Fibroblast of lung (primary cell): ENCODE measurements at regions not wholly inside any gene's neighbourhood (a gene's known extent, or its start where the extent isn't known, plus 50 kb on each side); places are given as distances from the start of the nearest gene placed in this dataset.
A peak's percentile ranks its signal among the peaks of the same experiment; 100 is the strongest.
"Not testable (repeated sequence)": the region's sequence is repeated elsewhere in the genome, so short reads cannot be mapped to it uniquely, and the experiment has no call there.

Experiments used
- DNase-seq, 2 donors: peaks; one replicate each; pipeline versions ENCODE4 v3.0.0 to v3.0.0-alpha.2; 2010; ENCODE audit warnings: low read depth in 2 of 2
- H2AFZ ChIP-seq: 2 replicates; pipeline ENCODE4 v1.5.1; 2012; ENCODE audit warnings: low read length, control low read depth, inconsistent platforms
- H3K27ac ChIP-seq: 2 replicates; pipeline ENCODE4 v1.5.1; 2011; ENCODE audit warnings: low read length, control low read depth; ENCODE audit not compliant: insufficient read depth
- H3K27me3 ChIP-seq: 2 replicates; pipeline ENCODE4 v1.5.1; 2011; ENCODE audit warnings: mild to moderate bottlenecking, low read length; ENCODE audit not compliant: control insufficient read depth, insufficient read depth
- H3K36me3 ChIP-seq: 2 replicates; pipeline ENCODE4 v1.5.1; 2011; ENCODE audit warnings: low read length; ENCODE audit not compliant: control insufficient read depth, insufficient read depth
- H3K4me1 ChIP-seq: 2 replicates; pipeline ENCODE4 v1.5.1; 2011; ENCODE audit warnings: low read length; ENCODE audit not compliant: control insufficient read depth, insufficient read depth; ENCODE audit errors: extremely low read depth
- H3K4me2 ChIP-seq: 2 replicates; pipeline ENCODE4 v1.5.1; 2011; ENCODE audit warnings: low read length, control low read depth; ENCODE audit not compliant: insufficient read depth; ENCODE audit errors: extremely low read depth
- H3K4me3 ChIP-seq, 4 experiments: fragments of 200-600 bp in 1 of 4; sonication (generic) in 1 of 4; replicated peaks in 1 of 4; 2 replicates each; pipeline ENCODE4 v1.5.1; 2011 to 2016; ENCODE audit warnings: low read length in 4 of 4, low read depth in 3 of 4, mild to moderate bottlenecking in 3 of 4, control low read depth in 2 of 4, inconsistent platforms in 1 of 4, mixed read lengths in 1 of 4; ENCODE audit not compliant: insufficient read depth in 1 of 4; ENCODE audit errors: control extremely low read depth in 1 of 4
- H3K79me2 ChIP-seq: 2 replicates; pipeline ENCODE4 v1.5.1; 2012; ENCODE audit warnings: mild to moderate bottlenecking, low read length, inconsistent platforms; ENCODE audit not compliant: control insufficient read depth, insufficient read depth
- H3K9ac ChIP-seq: 2 replicates; pipeline ENCODE4 v1.5.1; 2011; ENCODE audit warnings: mild to moderate bottlenecking, low read length, control low read depth; ENCODE audit not compliant: insufficient read depth
- H3K9me3 ChIP-seq: 2 replicates; pipeline ENCODE4 v1.5.1; 2012; ENCODE audit warnings: low read depth, low read length; ENCODE audit not compliant: control insufficient read depth, insufficient read depth
- H4K20me1 ChIP-seq: 2 replicates; pipeline ENCODE4 v1.5.1; 2011; ENCODE audit warnings: low read length; ENCODE audit not compliant: control insufficient read depth, insufficient read depth; ENCODE audit errors: extremely low read depth

- H3K4me3 ChIP-seq, result peak overlapping the region in 2 of 4 experiments; percentile 33 to 42
- H3K79me2 ChIP-seq, H3K36me3 ChIP-seq, H3K27me3 ChIP-seq, H3K27ac ChIP-seq, H3K9ac ChIP-seq, H2AFZ ChIP-seq, H4K20me1 ChIP-seq, H3K4me1 ChIP-seq, H3K9me3 ChIP-seq: not testable (repeated sequence)
- peak overlapping the region; percentile 45 for H3K4me2 ChIP-seq
- DNase-seq, result peak; percentile 10 to 11
These were observed 67.4 kb downstream of the FAM72B start for GRCh38 chr1:121116522-121117297.

DNA sequence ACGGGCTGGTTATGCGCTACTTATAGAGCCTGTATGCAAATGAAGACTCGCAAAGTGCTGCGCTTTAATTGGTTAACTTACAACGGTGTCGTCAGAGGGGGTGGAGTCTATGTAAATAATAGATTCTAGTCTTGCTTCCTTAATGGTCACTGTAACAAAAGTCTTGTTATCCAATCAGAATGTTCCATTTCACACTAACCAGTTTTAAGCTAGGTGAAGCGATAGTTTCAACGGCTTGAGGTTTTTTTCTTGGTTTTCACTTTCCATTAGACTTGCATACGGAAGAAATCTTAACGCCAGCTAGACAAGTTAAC, 66.9 kb downstream of the FAM72B start:
- H3K9me3 ChIP-seq, H3K27me3 ChIP-seq, H3K27ac ChIP-seq, H3K4me1 ChIP-seq, H3K79me2 ChIP-seq, H3K4me2 ChIP-seq, H3K36me3 ChIP-seq, H4K20me1 ChIP-seq, H3K9ac ChIP-seq, DNase-seq, H2AFZ ChIP-seq: not testable (repeated sequence)
- peak overlapping the region in 2 of 4 experiments; percentile 33 to 42 for H3K4me3 ChIP-seq

GRCh38 chr1:121117622-121118479, 66.3 kb downstream of the FAM72B start:
- H3K4me3 ChIP-seq, result peak overlapping the region; percentile 18 to 56 (median 33)
- H3K9ac ChIP-seq, result peak overlapping the region; percentile 26
- H4K20me1 ChIP-seq, H3K9me3 ChIP-seq, H3K4me1 ChIP-seq, H3K27me3 ChIP-seq, H3K79me2 ChIP-seq, H3K36me3 ChIP-seq: not testable (repeated sequence)
- peak; percentile 43 to 44 for DNase-seq
- H3K27ac ChIP-seq, result peak overlapping the region; percentile 61
- H3K4me2 ChIP-seq, result peak overlapping the region; percentile 35
- H2AFZ ChIP-seq, result peak overlapping the region; percentile 19
